HepG2 (cell line): ENCODE measurements at regions not wholly inside any gene's neighbourhood (a gene's known extent, or its start where the extent isn't known, plus 50 kb on each side); places are given as distances from the start of the nearest gene placed in this dataset.

Experiments used
- FOXO4 ChIP-seq: sonication (generic); formaldehyde crosslinking; conservative IDR thresholded peaks from 2 replicates; pipeline ENCODE4 v1.8.1; 2023; ENCODE audit warnings: missing genetic modification reagents
- KAT7 ChIP-seq: IDR thresholded peaks from 2 replicates; pipeline ENCODE4 v1.6.1; 2018; ENCODE audit warnings: borderline replicate concordance, missing compliant biosample characterization
- KDM6A ChIP-seq: IDR thresholded peaks from 2 replicates; pipeline ENCODE4 v1.6.1; 2016; ENCODE audit warnings: low read depth
- MTF2 ChIP-seq: sonication (generic); formaldehyde crosslinking; IDR thresholded peaks from 2 replicates; pipeline ENCODE4 v1.5.0; 2020; ENCODE audit warnings: missing genetic modification reagents, borderline replicate concordance
- NFRKB ChIP-seq: fragments of 450-650 bp; IDR thresholded peaks from 2 replicates; pipeline ENCODE4 v1.6.1; 2017
- NR2F1 ChIP-seq, 2 experiments: fragments of 450-650 bp in 1 of 2; formaldehyde crosslinking in 1 of 2; IDR thresholded peaks; 2 replicates each; pipeline versions ENCODE4 v1.5.0 to v1.6.1; 2016 to 2020; ENCODE audit warnings: mild to moderate bottlenecking in 1 of 2, missing compliant biosample characterization in 1 of 2, missing genetic modification reagents in 1 of 2, moderate library complexity in 1 of 2
- PRDM10 ChIP-seq: sonication (generic); formaldehyde crosslinking; IDR thresholded peaks from 2 replicates; pipeline ENCODE4 v1.4.0; 2020; ENCODE audit warnings: low read depth, missing genetic modification reagents
- SMAD3 ChIP-seq: sonication (generic); formaldehyde crosslinking; IDR thresholded peaks from 2 replicates; pipeline ENCODE4 v1.4.0; 2020; ENCODE audit warnings: missing genetic modification reagents
- TCF7 ChIP-seq: sonication (generic); IDR thresholded peaks from 2 replicates; pipeline ENCODE4 v1.6.1; 2016; ENCODE audit warnings: antibody characterized with exemption, low read depth
- ZFP36L1 ChIP-seq: sonication (generic); formaldehyde crosslinking; IDR thresholded peaks from 2 replicates; pipeline ENCODE4 v1.8.0; 2022; ENCODE audit warnings: mild to moderate bottlenecking, missing genetic modification reagents, moderate library complexity
- ZNF251 ChIP-seq: sonication (generic); formaldehyde crosslinking; IDR thresholded peaks from 2 replicates; pipeline ENCODE4 v1.9.0; 2021; ENCODE audit warnings: mild to moderate bottlenecking, missing genetic modification reagents
- ZNF281 ChIP-seq: sonication (generic); formaldehyde crosslinking; IDR thresholded peaks from 2 replicates; pipeline ENCODE4 v1.4.0; 2020; ENCODE audit warnings: missing genetic modification reagents, borderline replicate concordance
- ZNF556 ChIP-seq: sonication (generic); formaldehyde crosslinking; IDR thresholded peaks from 2 replicates; pipeline ENCODE4 v1.4.0; 2020; ENCODE audit warnings: mild to moderate bottlenecking, missing genetic modification reagents, borderline replicate concordance
- ZNF569 ChIP-seq: sonication (generic); formaldehyde crosslinking; IDR thresholded peaks from 2 replicates; pipeline ENCODE4 v1.5.0; 2020; ENCODE audit warnings: mild to moderate bottlenecking, missing genetic modification reagents, moderate library complexity, borderline replicate concordance
- ZSCAN21 ChIP-seq: sonication (generic); formaldehyde crosslinking; IDR thresholded peaks from 2 replicates; pipeline ENCODE4 v1.8.0; 2022; ENCODE audit warnings: mild to moderate bottlenecking, missing genetic modification reagents, moderate library complexity, borderline replicate concordance
- ZSCAN22 ChIP-seq: sonication (generic); formaldehyde crosslinking; IDR thresholded peaks from 2 replicates; pipeline ENCODE4 v1.4.0; 2020; ENCODE audit warnings: mild to moderate bottlenecking, missing genetic modification reagents
- TF ChIP-seq, protein P1 (sequence below): sonication (generic); formaldehyde crosslinking; conservative IDR thresholded peaks from 2 replicates; pipeline ENCODE4 v1.4.0; 2020; ENCODE audit warnings: mild to moderate bottlenecking, missing genetic modification reagents, moderate library complexity
- TF ChIP-seq, protein P2 (sequence below): sonication (generic); formaldehyde crosslinking; IDR thresholded peaks from 2 replicates; pipeline ENCODE4 v1.8.1; 2022; ENCODE audit warnings: mild to moderate bottlenecking, missing genetic modification reagents

DNA sequence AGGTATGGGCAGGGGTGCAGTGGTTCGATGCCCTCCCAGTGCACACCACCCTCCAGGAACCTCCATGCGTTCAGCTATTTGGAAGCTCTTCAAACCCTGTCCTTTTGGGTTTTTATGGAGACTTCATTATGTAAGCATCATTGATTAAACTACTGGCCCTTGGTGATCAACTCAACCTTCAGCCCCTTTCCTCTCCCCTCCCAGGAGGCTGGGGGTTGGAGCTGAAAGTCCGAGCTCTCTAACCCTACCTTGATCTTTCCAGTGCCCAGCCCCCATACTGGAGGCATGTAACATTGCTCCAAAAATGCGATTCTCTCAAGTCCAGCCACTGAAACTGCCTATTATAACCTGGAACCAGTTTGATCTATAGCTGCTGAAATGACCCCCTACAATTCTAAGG is 188.1 kb downstream of the IPO8 start (continued):
- TF ChIP-seq, protein P1, sequence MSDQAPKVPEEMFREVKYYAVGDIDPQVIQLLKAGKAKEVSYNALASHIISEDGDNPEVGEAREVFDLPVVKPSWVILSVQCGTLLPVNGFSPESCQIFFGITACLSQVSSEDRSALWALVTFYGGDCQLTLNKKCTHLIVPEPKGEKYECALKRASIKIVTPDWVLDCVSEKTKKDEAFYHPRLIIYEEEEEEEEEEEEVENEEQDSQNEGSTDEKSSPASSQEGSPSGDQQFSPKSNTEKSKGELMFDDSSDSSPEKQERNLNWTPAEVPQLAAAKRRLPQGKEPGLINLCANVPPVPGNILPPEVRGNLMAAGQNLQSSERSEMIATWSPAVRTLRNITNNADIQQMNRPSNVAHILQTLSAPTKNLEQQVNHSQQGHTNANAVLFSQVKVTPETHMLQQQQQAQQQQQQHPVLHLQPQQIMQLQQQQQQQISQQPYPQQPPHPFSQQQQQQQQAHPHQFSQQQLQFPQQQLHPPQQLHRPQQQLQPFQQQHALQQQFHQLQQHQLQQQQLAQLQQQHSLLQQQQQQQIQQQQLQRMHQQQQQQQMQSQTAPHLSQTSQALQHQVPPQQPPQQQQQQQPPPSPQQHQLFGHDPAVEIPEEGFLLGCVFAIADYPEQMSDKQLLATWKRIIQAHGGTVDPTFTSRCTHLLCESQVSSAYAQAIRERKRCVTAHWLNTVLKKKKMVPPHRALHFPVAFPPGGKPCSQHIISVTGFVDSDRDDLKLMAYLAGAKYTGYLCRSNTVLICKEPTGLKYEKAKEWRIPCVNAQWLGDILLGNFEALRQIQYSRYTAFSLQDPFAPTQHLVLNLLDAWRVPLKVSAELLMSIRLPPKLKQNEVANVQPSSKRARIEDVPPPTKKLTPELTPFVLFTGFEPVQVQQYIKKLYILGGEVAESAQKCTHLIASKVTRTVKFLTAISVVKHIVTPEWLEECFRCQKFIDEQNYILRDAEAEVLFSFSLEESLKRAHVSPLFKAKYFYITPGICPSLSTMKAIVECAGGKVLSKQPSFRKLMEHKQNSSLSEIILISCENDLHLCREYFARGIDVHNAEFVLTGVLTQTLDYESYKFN (CRISPR knock-in tag): peak; percentile 84
- no peak for TF ChIP-seq NFRKB
- no peak for TF ChIP-seq ZSCAN21 (CRISPR knock-in tag)
- peak; percentile 69 for TF ChIP-seq TCF7
- TF ChIP-seq FOXO4 (CRISPR knock-in tag): no peak
- TF ChIP-seq ZNF281 (CRISPR knock-in tag): peak; percentile 73; the same call in 1 of the 2 replicates
- no peak for TF ChIP-seq ZNF251 (CRISPR knock-in tag)
- TF ChIP-seq, protein P2, sequence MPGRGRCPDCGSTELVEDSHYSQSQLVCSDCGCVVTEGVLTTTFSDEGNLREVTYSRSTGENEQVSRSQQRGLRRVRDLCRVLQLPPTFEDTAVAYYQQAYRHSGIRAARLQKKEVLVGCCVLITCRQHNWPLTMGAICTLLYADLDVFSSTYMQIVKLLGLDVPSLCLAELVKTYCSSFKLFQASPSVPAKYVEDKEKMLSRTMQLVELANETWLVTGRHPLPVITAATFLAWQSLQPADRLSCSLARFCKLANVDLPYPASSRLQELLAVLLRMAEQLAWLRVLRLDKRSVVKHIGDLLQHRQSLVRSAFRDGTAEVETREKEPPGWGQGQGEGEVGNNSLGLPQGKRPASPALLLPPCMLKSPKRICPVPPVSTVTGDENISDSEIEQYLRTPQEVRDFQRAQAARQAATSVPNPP (CRISPR knock-in tag): no peak
- peak; percentile 70; the same call in 1 of the 2 replicates for TF ChIP-seq ZNF556
- TF ChIP-seq MTF2 (CRISPR knock-in tag): no peak
- no peak for TF ChIP-seq ZFP36L1 (CRISPR knock-in tag)
- no peak for TF ChIP-seq KAT7 (CRISPR knock-in tag)
- no peak for TF ChIP-seq PRDM10 (CRISPR knock-in tag)
- no peak for TF ChIP-seq ZSCAN22 (CRISPR knock-in tag)
- TF ChIP-seq KDM6A (CRISPR knock-in tag): peak; percentile 18; the same call in 1 of the 2 replicates
- no peak for TF ChIP-seq NR2F1 (CRISPR knock-in tag; IDR thresholded peaks at IDR 0.05)
- TF ChIP-seq SMAD3 (CRISPR knock-in tag): no peak
- no peak for TF ChIP-seq ZNF569
